ENCODE measurements at regions not wholly inside any gene's neighbourhood (a gene's known extent, or its start where the extent isn't known, plus 50 kb on each side); places are given as distances from the start of the nearest gene placed in this dataset.

DNA sequence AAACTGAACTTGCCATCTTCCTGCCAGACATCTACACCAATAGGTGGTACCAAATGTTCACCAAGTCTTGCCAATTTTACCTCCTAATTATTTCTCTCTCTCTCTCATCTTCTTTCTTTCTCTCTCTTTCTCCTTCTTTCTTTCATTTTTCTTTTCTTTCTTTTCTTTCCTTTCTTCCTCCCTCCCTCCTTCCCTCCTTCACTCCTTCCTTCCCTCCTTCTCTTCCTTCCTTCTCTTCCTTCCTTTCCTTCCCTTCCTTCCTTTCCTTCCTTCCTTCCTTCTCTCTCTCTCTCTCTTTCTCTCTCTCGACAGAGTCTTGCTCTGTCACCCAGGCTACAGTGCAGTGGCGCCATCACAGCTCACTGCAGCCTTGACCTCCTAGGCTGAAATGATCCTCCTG is 55.4 kb upstream of the PSMA6 start:
- TF ChIP-seq, protein P1, sequence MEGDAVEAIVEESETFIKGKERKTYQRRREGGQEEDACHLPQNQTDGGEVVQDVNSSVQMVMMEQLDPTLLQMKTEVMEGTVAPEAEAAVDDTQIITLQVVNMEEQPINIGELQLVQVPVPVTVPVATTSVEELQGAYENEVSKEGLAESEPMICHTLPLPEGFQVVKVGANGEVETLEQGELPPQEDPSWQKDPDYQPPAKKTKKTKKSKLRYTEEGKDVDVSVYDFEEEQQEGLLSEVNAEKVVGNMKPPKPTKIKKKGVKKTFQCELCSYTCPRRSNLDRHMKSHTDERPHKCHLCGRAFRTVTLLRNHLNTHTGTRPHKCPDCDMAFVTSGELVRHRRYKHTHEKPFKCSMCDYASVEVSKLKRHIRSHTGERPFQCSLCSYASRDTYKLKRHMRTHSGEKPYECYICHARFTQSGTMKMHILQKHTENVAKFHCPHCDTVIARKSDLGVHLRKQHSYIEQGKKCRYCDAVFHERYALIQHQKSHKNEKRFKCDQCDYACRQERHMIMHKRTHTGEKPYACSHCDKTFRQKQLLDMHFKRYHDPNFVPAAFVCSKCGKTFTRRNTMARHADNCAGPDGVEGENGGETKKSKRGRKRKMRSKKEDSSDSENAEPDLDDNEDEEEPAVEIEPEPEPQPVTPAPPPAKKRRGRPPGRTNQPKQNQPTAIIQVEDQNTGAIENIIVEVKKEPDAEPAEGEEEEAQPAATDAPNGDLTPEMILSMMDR (IDR thresholded peaks at IDR 0.05; ENCODE audit: low read length) = no peak
- TF ChIP-seq EZH2phosphoT487 (IDR thresholded peaks at IDR 0.05; ENCODE audit: low read length) = no peak
- no peak for TF ChIP-seq EZH2 (optimal IDR thresholded peaks at IDR 0.05; ENCODE audit: low read depth, low read length)

Measured in MM.1S (cell line).